Adrenal gland (tissue), 9 donors: ENCODE measurements at regions not wholly inside any gene's neighbourhood (a gene's known extent, or its start where the extent isn't known, plus 50 kb on each side); places are given as distances from the start of the nearest gene placed in this dataset.

Experiments used
- DNase-seq, 7 donors: peaks; one replicate each; pipeline ENCODE4 v3.0.0-alpha.2; 2019 to 2020
- H3K27ac ChIP-seq, 5 donors: fragments of 200-600 bp; sonication (generic) in 4 of 5; 1 replicate in 3 of 5; 2 replicates in 2 of 5; pipeline versions ENCODE4 v1.5.1 to v1.8.0; 2016 to 2020; ENCODE audit warnings: mild to moderate bottlenecking in 1 of 5
- H3K27me3 ChIP-seq: fragments of 200-600 bp; 2 replicates; pipeline ENCODE4 v1.8.0; 2021
- H3K36me3 ChIP-seq, 2 donors: fragments of 200-600 bp; replicated peaks in 1 of 2; 1 replicate in 1 of 2; 2 replicates in 1 of 2; pipeline versions ENCODE4 v1.5.1 to v1.8.0; 2018 to 2022
- H3K4me1 ChIP-seq, 2 donors: fragments of 200-600 bp; replicated peaks in 1 of 2; 1 replicate in 1 of 2; 2 replicates in 1 of 2; pipeline versions ENCODE4 v1.5.1 to v1.8.0; 2018 to 2021
- H3K4me3 ChIP-seq, 4 donors: fragments of 200-600 bp; sonication (generic) in 3 of 4; one replicate each; pipeline ENCODE4 v1.5.1; 2016 to 2018
- H3K9me3 ChIP-seq, 3 donors: fragments of 200-600 bp; sonication (generic) in 1 of 3; replicated peaks in 1 of 3; 1 replicate in 2 of 3; 2 replicates in 1 of 3; pipeline versions ENCODE4 v1.5.1 to v1.8.0; 2016 to 2021
- CTCF ChIP-seq, 6 experiments: fragments of 450-650 bp in 4 of 6; fragments of 200-600 bp in 2 of 6; sonication (generic) in 1 of 6; IDR thresholded peaks; 1 replicate in 5 of 6; 2 replicates in 1 of 6; pipeline versions ENCODE4 v1.5.1 to v1.8.0; 2016 to 2021; ENCODE audit warnings: antibody characterized with exemption in 6 of 6, mild to moderate bottlenecking in 2 of 6, moderate library complexity in 1 of 6
- POLR2A ChIP-seq, 2 donors: fragments of 450-650 bp; IDR thresholded peaks; one replicate each; pipeline ENCODE4 v1.6.1; 2017; ENCODE audit warnings: antibody characterized with exemption in 2 of 2, mild to moderate bottlenecking in 2 of 2, moderate library complexity in 1 of 2
- WGBS, 4 donors: extraction: QIAGEN DNeasy Blood & Tissue Kit in 2 of 4; methylation state at CpG; one replicate each; pipeline versions ENCODE4 v1.1.5 to v1.1.7; 2013 to 2017; 5-methylcytosine and 5-hydroxymethylcytosine counted together
- intact Hi-C, 2 donors: fragments of 100-400 bp; cut with DNase I; formaldehyde crosslinking; loops; one replicate each; pipeline versions ENCODE4 v1.14.1 to v1.15.0; 2022 to 2023
- donor health status: healthy with polysubstance abuse.
- donor health status: Bipolar disorder and iron deficiency.
- donor health status: DM: yes; HTN: yes; CAD: no.
- donor health status: DM: no; HTN: no; CAD: no.
- donor health status: DM: no; HTN: no; CAD: no.

GRCh38 chr10:128605180-128605579 lies 479.0 kb upstream of the MKI67 start:
- DNase-seq: no peak
- no peaks in the 10 kb centered on the region for H3K9me3 ChIP-seq
- no peak for TF ChIP-seq POLR2A (IDR thresholded peaks at IDR 0.05)
- no peak for TF ChIP-seq CTCF (IDR thresholded peaks at IDR 0.05)
- no peak overlapping the region for H3K27ac ChIP-seq
- no peaks in the 10 kb centered on the region for H3K27me3 ChIP-seq
- intact Hi-C loops: no loop called here
- no peaks in the 10 kb centered on the region for H3K36me3 ChIP-seq
- no peaks in the 10 kb centered on the region for H3K4me1 ChIP-seq
- H3K4me3 ChIP-seq: no peak overlapping the region
- 85 to 98% (median 85%) methylated on average over 1 of the region's 1 CpG for WGBS, 4 donors

- Histone ChIP-seq H3K9me3 (no peaks in the 10 kb centered on the region), H3K27me3 (no peaks in the 10 kb centered on the region), H3K4me3 (no peak overlapping the region), H3K36me3 (no peaks in the 10 kb centered on the region), H3K27ac (no peak overlapping the region), H3K4me1 (no peaks in the 10 kb centered on the region)
- DNase-seq: no peak
- TF ChIP-seq CTCF (IDR thresholded peaks at IDR 0.05) (no peak), POLR2A (IDR thresholded peaks at IDR 0.05) (no peak)
- intact Hi-C loops: no loop called here
- WGBS, 4 donors: 75 to 84% (median 82%) methylated on average over 4 of the region's 4 CpGs
These were observed 479.8 kb upstream of the MKI67 start for GRCh38 chr10:128606055-128606454.

GRCh38 chr10:128608791-128609190 lies 482.6 kb upstream of the MKI67 start:
- Histone ChIP-seq H3K4me1 (no peaks in the 10 kb centered on the region), H3K4me3 (no peak overlapping the region), H3K27ac (no peak overlapping the region), H3K9me3 (no peaks in the 10 kb centered on the region), H3K27me3 (no peaks in the 10 kb centered on the region), H3K36me3 (no peaks in the 10 kb centered on the region)
- intact Hi-C loops: no loop called here
- no peak for DNase-seq
- WGBS, 4 donors: 53 to 80% (median 65%) methylated on average over 2 of the region's 2 CpGs
- no peak for TF ChIP-seq POLR2A (IDR thresholded peaks at IDR 0.05)
- TF ChIP-seq CTCF (IDR thresholded peaks at IDR 0.05): no peak

GRCh38 chr10:128609460-128609859 lies 483.2 kb upstream of the MKI67 start:
- WGBS, 4 donors: 85 to 93% (median 85%) methylated on average over 2 to 4 of the region's 4 CpGs

More at GRCh38 chr10:128609460-128609859, 483.2 kb upstream of the MKI67 start:
- TF ChIP-seq CTCF (IDR thresholded peaks at IDR 0.05) (no peak), POLR2A (IDR thresholded peaks at IDR 0.05) (no peak)
- Histone ChIP-seq H3K4me1 (no peaks in the 10 kb centered on the region), H3K36me3 (no peaks in the 10 kb centered on the region), H3K4me3 (no peak overlapping the region), H3K27me3 (no peaks in the 10 kb centered on the region), H3K9me3 (no peaks in the 10 kb centered on the region), H3K27ac (no peak overlapping the region)
- intact Hi-C loops: no loop called here
- no peak for DNase-seq
